Uterus (tissue), 2 donors: ENCODE measurements at regions not wholly inside any gene's neighbourhood (a gene's known extent, or its start where the extent isn't known, plus 50 kb on each side); places are given as distances from the start of the nearest gene placed in this dataset.

Experiments
- CTCF ChIP-seq, 4 experiments: fragments of 200-600 bp in 2 of 4; fragments of 450-650 bp in 2 of 4; sonication (generic) in 2 of 4; IDR thresholded peaks; one replicate each; pipeline ENCODE4 v1.5.1; 2016 to 2019; ENCODE audit warnings: antibody characterized with exemption in 4 of 4, mild to moderate bottlenecking in 2 of 4, moderate library complexity in 1 of 4
- POLR2A ChIP-seq, 2 donors: fragments of 450-650 bp; IDR thresholded peaks; one replicate each; pipeline ENCODE4 v1.6.1; 2016; ENCODE audit warnings: antibody characterized with exemption in 2 of 2, mild to moderate bottlenecking in 1 of 2, moderate library complexity in 1 of 2

GRCh38 chr12:88411689-88412088 is 168.6 kb downstream of the KITLG start:
- TF ChIP-seq CTCF (IDR thresholded peaks at IDR 0.05) (no peak), POLR2A (IDR thresholded peaks at IDR 0.05) (no peak)
